Pancreas (tissue), 10 donors: ENCODE measurements at regions not wholly inside any gene's neighbourhood (a gene's known extent, or its start where the extent isn't known, plus 50 kb on each side); places are given as distances from the start of the nearest gene placed in this dataset.

Experiments used
- ATAC-seq, 4 donors: fragments of 200-7000 bp; cut with Tn5 transposase; one replicate each; pipeline versions ENCODE4 v1.8.0 to v1.9.1; 2020; ENCODE audit warnings: mild to moderate bottlenecking in 4 of 4, moderate library complexity in 4 of 4
- DNase-seq, 6 donors: peaks; one replicate each; pipeline ENCODE4 v3.0.0-alpha.2; 2020
- FAIRE-seq: peaks from 2 replicates; lab custom pipeline; 2012; peaks lifted over from hg19 to GRCh38; lab: Jason Lieb, UNC
- H3K27ac ChIP-seq, 4 donors: fragments of 200-600 bp; sonication (generic); 1 replicate in 3 of 4; 2 replicates in 1 of 4; pipeline versions ENCODE4 v1.5.0 to v1.8.0; 2020
- H3K27me3 ChIP-seq, 4 donors: fragments of 200-600 bp; one replicate each; pipeline ENCODE4 v1.8.0; 2021
- H3K36me3 ChIP-seq, 3 donors: fragments of 200-600 bp; sonication (generic) in 1 of 3; one replicate each; pipeline versions ENCODE4 v1.5.0 to v1.8.0; 2020 to 2021
- H3K4me1 ChIP-seq, 3 donors: fragments of 200-600 bp; one replicate each; pipeline ENCODE4 v1.8.0; 2021
- H3K4me3 ChIP-seq, 4 donors: fragments of 200-600 bp; sonication (generic) in 2 of 4; one replicate each; pipeline versions ENCODE4 v1.5.0 to v1.8.0; 2020 to 2021
- H3K9me3 ChIP-seq, 4 donors: fragments of 200-600 bp; one replicate each; pipeline ENCODE4 v1.8.0; 2021
- CTCF ChIP-seq, 4 donors: fragments of 200-600 bp; sonication (generic) in 3 of 4; IDR thresholded peaks; one replicate each; pipeline versions ENCODE4 v1.5.0 to v1.8.0; 2021; ENCODE audit warnings: antibody characterized with exemption in 4 of 4
- WGBS, 2 donors: extraction: QIAGEN DNeasy Blood & Tissue Kit; methylation state at CpG; one replicate each; pipeline ENCODE4 v1.1.7; 2013; 5-methylcytosine and 5-hydroxymethylcytosine counted together
- intact Hi-C, 3 donors: fragments of 100-400 bp; cut with DNase I; formaldehyde crosslinking; loops; one replicate each; pipeline versions ENCODE4 v1.11.1 to v1.14.2; 2022
- donor health status: healthy with polysubstance abuse.
- donor health status: DM: no; HTN: no; CAD: no; lungs with moderate emphysema.
- donor health status: DM: no; HTN: no; CAD: no.
- donor health status: control.
- donor health status: control.
- donor health status: Bipolar disorder and iron deficiency.
- donor health status: DM: yes; HTN: yes; CAD: no.
- donor health status: DM: no; HTN: no; CAD: no.
- donor health status: DM: no; HTN: no; CAD: no.
- donor health status: DM: yes; HTN: yes; CAD: no.

GRCh38 chr18:72409903-72410302 lies 134.2 kb downstream of the CBLN2 start:
- H3K27ac ChIP-seq, result no peak overlapping the region
- intact Hi-C loops, result no loop called here
- no peaks in the 10 kb centered on the region for H3K27me3 ChIP-seq
- 13 to 16% methylated on average over 1 of the region's 1 CpG for WGBS, 2 donors
- H3K36me3 ChIP-seq, result no peaks in the 10 kb centered on the region
- DNase-seq (no peak), ATAC-seq (no peak), FAIRE-seq (no peak)
- no peak for TF ChIP-seq CTCF (IDR thresholded peaks at IDR 0.05)
- H3K4me3 ChIP-seq, result no peak overlapping the region
- H3K9me3 ChIP-seq, result no peaks in the 10 kb centered on the region
- H3K4me1 ChIP-seq, result no peaks in the 10 kb centered on the region

DNA sequence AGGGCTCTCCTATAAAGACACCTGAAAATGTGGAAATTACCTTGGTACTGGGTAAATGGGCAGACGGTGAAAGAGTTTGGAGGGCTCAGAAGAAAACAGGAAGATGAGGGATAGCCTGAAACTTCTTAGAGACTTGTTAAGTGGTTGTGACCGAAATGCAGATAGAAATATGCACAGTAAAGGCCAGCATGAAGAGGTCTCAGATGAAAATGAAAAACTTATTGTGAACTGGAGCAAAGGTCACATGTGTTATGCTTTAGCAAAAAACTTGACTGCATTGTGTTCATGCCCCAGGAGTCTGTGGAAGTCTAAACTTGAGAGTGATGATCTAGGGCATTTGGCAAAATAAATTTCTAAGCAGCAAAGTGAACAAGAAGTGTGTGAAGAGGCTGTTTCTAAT lies 137.1 kb downstream of the CBLN2 start:
- no peak overlapping the region for H3K27ac ChIP-seq
- FAIRE-seq (no peak), ATAC-seq (no peak), DNase-seq (no peak)
- WGBS, 2 donors, result 50 to 64% methylated on average over 2 of the region's 2 CpGs
- H3K27me3 ChIP-seq, result no peaks in the 10 kb centered on the region
- TF ChIP-seq CTCF (IDR thresholded peaks at IDR 0.05), result no peak
- no peaks in the 10 kb centered on the region for H3K9me3 ChIP-seq
- H3K36me3 ChIP-seq, result no peaks in the 10 kb centered on the region
- H3K4me1 ChIP-seq, result no peaks in the 10 kb centered on the region
- intact Hi-C loops, result no loop called here
- no peak overlapping the region for H3K4me3 ChIP-seq

DNA sequence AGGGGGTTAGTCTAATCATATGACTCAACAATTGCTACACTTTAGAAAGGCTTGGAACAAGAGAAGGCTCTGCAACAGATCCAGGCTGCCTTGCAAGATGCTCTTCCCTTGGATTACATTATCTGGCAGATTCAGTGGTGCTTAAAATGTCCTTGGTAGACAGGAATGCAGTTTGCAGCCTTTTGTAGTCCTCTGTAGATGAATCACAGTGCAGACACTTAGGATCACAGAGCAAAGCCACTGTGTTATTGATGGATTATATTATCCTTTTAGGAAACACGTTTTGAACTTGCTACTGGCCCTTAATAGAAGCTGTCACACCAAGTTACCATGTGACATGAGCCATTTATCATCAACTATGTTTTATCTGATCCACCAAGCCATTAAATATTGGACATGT lies 152.2 kb downstream of the CBLN2 start:
- WGBS, 2 donors, result 5 to 9% methylated on average over 1 of the region's 1 CpG
- Histone ChIP-seq H3K36me3 (no peaks in the 10 kb centered on the region), H3K9me3 (no peaks in the 10 kb centered on the region), H3K4me1 (no peaks in the 10 kb centered on the region), H3K27me3 (no peaks in the 10 kb centered on the region), H3K27ac (no peak overlapping the region), H3K4me3 (no peak overlapping the region)
- intact Hi-C loops, result no loop called here
- ATAC-seq (no peak), DNase-seq (no peak), FAIRE-seq (no peak)
- TF ChIP-seq CTCF (IDR thresholded peaks at IDR 0.05), result no peak

DNA sequence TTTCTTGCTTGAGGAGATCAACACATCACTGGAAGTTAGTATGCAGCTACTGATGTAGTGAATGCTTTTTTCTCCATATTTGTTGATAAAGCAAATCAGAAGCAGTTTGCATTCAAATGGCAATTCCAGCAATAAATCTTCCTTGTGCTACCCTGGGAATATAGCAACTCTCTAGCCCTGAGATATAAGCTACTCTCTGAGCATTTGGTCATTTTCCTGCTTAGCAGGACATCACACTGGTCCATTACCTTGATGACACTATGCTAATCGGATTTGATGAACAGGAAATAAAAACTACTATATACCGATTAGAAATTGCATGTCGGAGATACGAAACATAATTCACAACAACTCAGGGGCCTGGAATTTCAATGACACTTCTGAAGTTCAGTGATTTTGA lies 152.7 kb downstream of the CBLN2 start:
- 60 to 77% methylated on average over 4 of the region's 4 CpGs for WGBS, 2 donors
- ATAC-seq, result no peak
- no peaks in the 10 kb centered on the region for H3K36me3 ChIP-seq
- no peaks in the 10 kb centered on the region for H3K4me1 ChIP-seq
- DNase-seq, result no peak
- no peak for FAIRE-seq
- intact Hi-C loops, result no loop called here
- H3K9me3 ChIP-seq, result no peaks in the 10 kb centered on the region
- no peak overlapping the region for H3K27ac ChIP-seq
- no peak for TF ChIP-seq CTCF (IDR thresholded peaks at IDR 0.05)
- no peak overlapping the region for H3K4me3 ChIP-seq
- no peaks in the 10 kb centered on the region for H3K27me3 ChIP-seq

GRCh38 chr18:72378016-72378415 lies 166.1 kb downstream of the CBLN2 start:
- Histone ChIP-seq H3K4me1 (no peaks in the 10 kb centered on the region), H3K27me3 (no peaks in the 10 kb centered on the region), H3K36me3 (no peaks in the 10 kb centered on the region), H3K9me3 (no peaks in the 10 kb centered on the region), H3K27ac (no peak overlapping the region), H3K4me3 (no peak overlapping the region)
- ATAC-seq (no peak), FAIRE-seq (no peak), DNase-seq (no peak)
- intact Hi-C loops, result no loop called here
- WGBS, 2 donors, result 55 to 63% methylated on average over 4 of the region's 4 CpGs
- no peak for TF ChIP-seq CTCF (IDR thresholded peaks at IDR 0.05)
